OCI-LY1 (cell line): ENCODE measurements at regions not wholly inside any gene's neighbourhood (a gene's known extent, or its start where the extent isn't known, plus 50 kb on each side); places are given as distances from the start of the nearest gene placed in this dataset.

ENCODE experiments used
- H2AFZ ChIP-seq: fragments of 200-600 bp; sonication (generic), shearing (Covaris generic); 2 replicates; pipeline ENCODE4 v1.6.0; 2014; ENCODE audit warnings: antibody characterized with exemption, mild to moderate bottlenecking, low read length
- H3F3A ChIP-seq: fragments of 200-600 bp; sonication (generic), shearing (Covaris generic); 2 replicates; pipeline ENCODE4 v1.6.0; 2014; ENCODE audit warnings: mild to moderate bottlenecking, antibody characterized with exemption, low read length, moderate library complexity; ENCODE audit not compliant: insufficient read depth
- H3K27ac ChIP-seq: fragments of 200-600 bp; sonication (generic); 2 replicates; pipeline ENCODE4 v1.5.1; 2014; ENCODE audit warnings: low read length, mixed run types, mild to moderate bottlenecking, low read depth; ENCODE audit not compliant: poor library complexity, severe bottlenecking
- H3K27me3 ChIP-seq: fragments of 200-600 bp; sonication (generic); 2 replicates; pipeline ENCODE4 v1.6.0; 2014; ENCODE audit warnings: antibody characterized with exemption, mild to moderate bottlenecking, low read length, moderate library complexity; ENCODE audit not compliant: insufficient read depth
- H3K36me3 ChIP-seq: fragments of 200-600 bp; sonication (generic); 2 replicates; pipeline ENCODE4 v1.6.1; 2014; ENCODE audit warnings: mild to moderate bottlenecking, antibody characterized with exemption, low read length, moderate library complexity, mixed read lengths; ENCODE audit not compliant: insufficient read depth
- H3K4me1 ChIP-seq: fragments of 200-600 bp; sonication (generic); 2 replicates; pipeline ENCODE4 v1.5.1; 2014; ENCODE audit warnings: mild to moderate bottlenecking, low read length, moderate library complexity; ENCODE audit not compliant: insufficient read depth, severe bottlenecking
- H3K4me2 ChIP-seq: fragments of 200-600 bp; sonication (generic), shearing (Covaris generic); 2 replicates; pipeline ENCODE4 v1.6.1; 2014; ENCODE audit warnings: low read length
- H3K4me3 ChIP-seq: fragments of 200-600 bp; sonication (generic); 2 replicates; pipeline ENCODE4 v1.5.1; 2014; ENCODE audit warnings: low read length, low read depth, mild to moderate bottlenecking, mixed read lengths; ENCODE audit not compliant: poor library complexity, severe bottlenecking
- H3K79me2 ChIP-seq: fragments of 200-600 bp; shearing (Covaris generic); 2 replicates; pipeline ENCODE4 v1.6.1; 2016; ENCODE audit warnings: mixed run types, low read length, mixed read lengths; ENCODE audit not compliant: insufficient read depth
- H3K9ac ChIP-seq: fragments of 200-600 bp; sonication (generic), shearing (Covaris generic); 2 replicates; pipeline ENCODE4 v1.6.1; 2014; ENCODE audit warnings: mild to moderate bottlenecking, low read length, mixed read lengths
- H3K9me2 ChIP-seq: fragments of 200-600 bp; sonication (generic), shearing (Covaris generic); 2 replicates; pipeline ENCODE4 v1.6.1; 2014; ENCODE audit warnings: low read depth, mild to moderate bottlenecking, low read length, mixed read lengths
- H3K9me3 ChIP-seq: fragments of 200-600 bp; shearing (Covaris generic); 2 replicates; pipeline ENCODE4 v1.6.1; 2014; ENCODE audit warnings: low read length, mixed read lengths
- H4K20me1 ChIP-seq: fragments of 200-600 bp; sonication (generic), shearing (Covaris generic); 2 replicates; pipeline ENCODE4 v1.6.0; 2016; ENCODE audit warnings: mild to moderate bottlenecking, low read length; ENCODE audit not compliant: insufficient read depth
- EZH2 ChIP-seq: fragments of 200-600 bp; sonication (generic), shearing (Covaris generic); IDR thresholded peaks from 2 replicates; pipeline ENCODE4 v1.8.0; 2017; ENCODE audit warnings: borderline replicate concordance, mixed run types, mild to moderate bottlenecking, antibody characterized with exemption, low read length, moderate library complexity, mixed read lengths
- TF ChIP-seq, protein P1 (sequence below): fragments of 200-600 bp; sonication (generic), shearing (Covaris generic); IDR thresholded peaks from 2 replicates; pipeline ENCODE4 v1.5.1; 2017; ENCODE audit warnings: mild to moderate bottlenecking, antibody characterized with exemption, low read length, moderate library complexity, mixed read lengths

DNA sequence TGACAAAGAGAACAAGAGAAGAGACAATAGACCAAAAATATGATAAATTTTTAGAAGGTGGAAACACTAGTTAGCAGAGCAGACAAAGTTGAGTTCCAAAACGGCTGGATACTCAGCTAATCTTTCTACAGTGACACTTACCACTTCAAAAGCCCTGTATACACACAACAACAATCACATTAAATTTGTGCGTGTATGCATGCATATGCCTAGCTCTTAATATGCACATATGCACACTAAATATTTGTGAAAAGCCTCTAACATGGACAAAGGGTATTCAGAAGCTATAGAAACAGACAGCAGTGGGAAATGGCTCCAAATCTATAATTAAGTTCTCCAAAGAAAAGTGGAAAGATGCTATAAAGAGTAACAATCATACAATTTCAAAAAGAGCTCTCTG, 476.4 kb downstream of the HTR7 start:
- Histone ChIP-seq H3K36me3 (no peaks in the 10 kb centered on the region), H3K4me3 (no peak overlapping the region), H3K27ac (no peak overlapping the region), H3K9me2 (no peaks in the 10 kb centered on the region), H3K4me1 (no peaks in the 10 kb centered on the region), H3F3A (no peaks in the 10 kb centered on the region), H3K4me2 (no peak overlapping the region), H4K20me1 (no peaks in the 10 kb centered on the region), H3K27me3 (no peaks in the 10 kb centered on the region), H3K9me3 (no peaks in the 10 kb centered on the region), H3K79me2 (no peaks in the 10 kb centered on the region), H3K9ac (no peak overlapping the region), H2AFZ (no peak overlapping the region)
- no peak for TF ChIP-seq EZH2
- TF ChIP-seq, protein P1, sequence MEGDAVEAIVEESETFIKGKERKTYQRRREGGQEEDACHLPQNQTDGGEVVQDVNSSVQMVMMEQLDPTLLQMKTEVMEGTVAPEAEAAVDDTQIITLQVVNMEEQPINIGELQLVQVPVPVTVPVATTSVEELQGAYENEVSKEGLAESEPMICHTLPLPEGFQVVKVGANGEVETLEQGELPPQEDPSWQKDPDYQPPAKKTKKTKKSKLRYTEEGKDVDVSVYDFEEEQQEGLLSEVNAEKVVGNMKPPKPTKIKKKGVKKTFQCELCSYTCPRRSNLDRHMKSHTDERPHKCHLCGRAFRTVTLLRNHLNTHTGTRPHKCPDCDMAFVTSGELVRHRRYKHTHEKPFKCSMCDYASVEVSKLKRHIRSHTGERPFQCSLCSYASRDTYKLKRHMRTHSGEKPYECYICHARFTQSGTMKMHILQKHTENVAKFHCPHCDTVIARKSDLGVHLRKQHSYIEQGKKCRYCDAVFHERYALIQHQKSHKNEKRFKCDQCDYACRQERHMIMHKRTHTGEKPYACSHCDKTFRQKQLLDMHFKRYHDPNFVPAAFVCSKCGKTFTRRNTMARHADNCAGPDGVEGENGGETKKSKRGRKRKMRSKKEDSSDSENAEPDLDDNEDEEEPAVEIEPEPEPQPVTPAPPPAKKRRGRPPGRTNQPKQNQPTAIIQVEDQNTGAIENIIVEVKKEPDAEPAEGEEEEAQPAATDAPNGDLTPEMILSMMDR, result no peak

DNA sequence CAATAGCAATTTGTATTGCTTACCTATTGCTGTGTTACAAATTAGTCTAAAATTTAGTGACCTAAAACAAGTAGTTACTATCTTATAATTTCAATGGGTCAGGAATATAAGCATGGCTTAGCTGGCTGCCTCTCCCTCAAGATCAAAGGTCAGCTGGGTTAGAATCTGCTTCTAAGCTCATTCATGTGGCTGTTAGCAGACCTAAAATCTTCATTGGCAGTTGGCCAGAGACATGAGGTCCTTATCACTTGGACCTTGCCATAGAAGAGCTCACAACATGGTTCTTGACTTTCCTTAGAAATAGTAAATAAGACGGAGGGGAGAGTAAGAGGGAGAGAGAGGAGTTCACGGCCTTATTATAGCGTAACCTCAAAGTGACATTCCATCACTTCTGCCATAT, 468.0 kb downstream of the HTR7 start:
- no peak for TF ChIP-seq EZH2
- TF ChIP-seq, protein P1, result no peak
- no peak overlapping the region for H3K4me2 ChIP-seq
- no peaks in the 10 kb centered on the region for H3K36me3 ChIP-seq
- no peaks in the 10 kb centered on the region for H3K27me3 ChIP-seq
- H3K9me3 ChIP-seq, result no peaks in the 10 kb centered on the region
- no peaks in the 10 kb centered on the region for H4K20me1 ChIP-seq
- no peak overlapping the region for H3K4me3 ChIP-seq
- H3K4me1 ChIP-seq, result no peaks in the 10 kb centered on the region
- no peaks in the 10 kb centered on the region for H3K9me2 ChIP-seq
- no peak overlapping the region for H3K27ac ChIP-seq
- H2AFZ ChIP-seq, result no peak overlapping the region
- H3F3A ChIP-seq, result no peaks in the 10 kb centered on the region
- H3K9ac ChIP-seq, result no peak overlapping the region
- no peaks in the 10 kb centered on the region for H3K79me2 ChIP-seq

DNA sequence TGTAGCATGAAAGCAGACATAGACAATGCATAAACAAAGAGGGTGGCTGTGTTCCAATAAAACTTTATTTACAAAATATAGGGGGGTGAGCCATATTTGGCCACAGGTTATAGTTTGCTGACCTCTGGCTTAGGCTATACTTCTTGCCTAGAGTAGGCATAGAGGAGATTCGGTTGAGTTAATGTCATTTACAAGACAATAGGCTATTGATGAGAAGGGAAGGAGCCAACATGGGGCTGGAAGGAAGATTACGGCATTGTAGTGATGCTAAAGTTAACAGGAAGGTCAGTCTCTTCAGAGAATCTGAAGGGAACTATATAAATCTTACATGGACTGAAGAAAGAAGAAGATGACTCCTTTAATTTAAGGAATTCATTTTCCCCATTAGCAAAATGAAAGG, 463.5 kb downstream of the HTR7 start:
- Histone ChIP-seq H4K20me1 (no peaks in the 10 kb centered on the region), H3K9me3 (no peaks in the 10 kb centered on the region), H3K9me2 (no peaks in the 10 kb centered on the region), H3K27me3 (no peaks in the 10 kb centered on the region), H3K27ac (no peak overlapping the region), H3F3A (no peaks in the 10 kb centered on the region), H3K36me3 (no peaks in the 10 kb centered on the region), H3K9ac (no peak overlapping the region), H3K4me2 (no peak overlapping the region), H2AFZ (no peak overlapping the region), H3K4me3 (no peak overlapping the region), H3K79me2 (no peaks in the 10 kb centered on the region), H3K4me1 (no peaks in the 10 kb centered on the region)
- TF ChIP-seq EZH2, result no peak
- TF ChIP-seq, protein P1, result no peak
